IPS-18c (cell line): ENCODE measurements at regions not wholly inside any gene's neighbourhood (a gene's known extent, or its start where the extent isn't known, plus 50 kb on each side); places are given as distances from the start of the nearest gene placed in this dataset.

Experiments used
- H3K4me3 ChIP-seq: 2 replicates; pipeline ENCODE4 v1.7.0; 2013; ENCODE audit warnings: low read depth, mild to moderate bottlenecking, low read length, moderate library complexity; ENCODE audit not compliant: insufficient read depth
- H3K9me3 ChIP-seq: one replicate; pipeline ENCODE4 v1.6.1; 2013; ENCODE audit warnings: mild to moderate bottlenecking, low read length, moderate library complexity; ENCODE audit not compliant: control insufficient read depth, insufficient read depth

GRCh38 chr13:75149776-75150175, 332.2 kb downstream of the TBC1D4 start:
- H3K9me3 ChIP-seq = no peaks in the 10 kb centered on the region
- no peak overlapping the region for H3K4me3 ChIP-seq

- no peak overlapping the region for H3K4me3 ChIP-seq
- H3K9me3 ChIP-seq = no peaks in the 10 kb centered on the region
Observed at GRCh38 chr13:75147946-75148345, 334.0 kb downstream of the TBC1D4 start.

- H3K9me3 ChIP-seq = no peaks in the 10 kb centered on the region
- no peak overlapping the region for H3K4me3 ChIP-seq
Observed at GRCh38 chr13:75146436-75146835, 335.5 kb downstream of the TBC1D4 start.

- H3K4me3 ChIP-seq = no peak overlapping the region
- no peaks in the 10 kb centered on the region for H3K9me3 ChIP-seq
Observed at GRCh38 chr13:75145927-75146326, 336.0 kb downstream of the TBC1D4 start.

- H3K9me3 ChIP-seq = no peaks in the 10 kb centered on the region
- H3K4me3 ChIP-seq = no peak overlapping the region
Observed at GRCh38 chr13:75139291-75139690, 342.7 kb downstream of the TBC1D4 start.

- H3K9me3 ChIP-seq = no peaks in the 10 kb centered on the region
- no peak overlapping the region for H3K4me3 ChIP-seq
Observed at GRCh38 chr13:75137911-75138571, 343.9 kb downstream of the TBC1D4 start.

GRCh38 chr13:75136151-75136550, 345.8 kb downstream of the TBC1D4 start:
- H3K4me3 ChIP-seq = no peak overlapping the region

GRCh38 chr13:75135325-75135825, 346.6 kb downstream of the TBC1D4 start:
- no peaks in the 10 kb centered on the region for H3K9me3 ChIP-seq
- no peak overlapping the region for H3K4me3 ChIP-seq

More at GRCh38 chr13:75136151-75136550, 345.8 kb downstream of the TBC1D4 start:
- H3K9me3 ChIP-seq = no peaks in the 10 kb centered on the region

- no peak overlapping the region for H3K4me3 ChIP-seq
- H3K9me3 ChIP-seq = no peaks in the 10 kb centered on the region
Observed at GRCh38 chr13:75132701-75133695, 349.0 kb downstream of the TBC1D4 start.

GRCh38 chr13:75129331-75129730, 352.6 kb downstream of the TBC1D4 start:
- H3K9me3 ChIP-seq = no peaks in the 10 kb centered on the region

GRCh38 chr13:75124415-75124814, 357.6 kb downstream of the TBC1D4 start:
- no peaks in the 10 kb centered on the region for H3K9me3 ChIP-seq
- no peak overlapping the region for H3K4me3 ChIP-seq

More at GRCh38 chr13:75129331-75129730, 352.6 kb downstream of the TBC1D4 start:
- no peak overlapping the region for H3K4me3 ChIP-seq

- H3K4me3 ChIP-seq = no peak overlapping the region
- H3K9me3 ChIP-seq = no peaks in the 10 kb centered on the region
Observed at GRCh38 chr13:75123428-75123827, 358.5 kb downstream of the TBC1D4 start.

- Histone ChIP-seq H3K9me3 (no peaks in the 10 kb centered on the region), H3K4me3 (no peak overlapping the region)
Observed at GRCh38 chr13:75120085-75120484, 361.9 kb downstream of the TBC1D4 start.

GRCh38 chr13:75115171-75115570, 366.8 kb downstream of the TBC1D4 start:
- H3K9me3 ChIP-seq = no peaks in the 10 kb centered on the region
- H3K4me3 ChIP-seq = no peak overlapping the region

GRCh38 chr13:75103976-75104375, 378.0 kb downstream of the TBC1D4 start:
- H3K9me3 ChIP-seq = no peaks in the 10 kb centered on the region
- no peak overlapping the region for H3K4me3 ChIP-seq

- H3K9me3 ChIP-seq = no peaks in the 10 kb centered on the region
- H3K4me3 ChIP-seq = no peak overlapping the region
Observed at GRCh38 chr13:75102001-75102716, 379.8 kb downstream of the TBC1D4 start.

- Histone ChIP-seq H3K9me3 (no peaks in the 10 kb centered on the region), H3K4me3 (no peak overlapping the region)
Observed at GRCh38 chr13:75101348-75101747, 380.6 kb downstream of the TBC1D4 start.
